ENCODE measurements at regions not wholly inside any gene's neighbourhood (a gene's known extent, or its start where the extent isn't known, plus 50 kb on each side); places are given as distances from the start of the nearest gene placed in this dataset.

DNA sequence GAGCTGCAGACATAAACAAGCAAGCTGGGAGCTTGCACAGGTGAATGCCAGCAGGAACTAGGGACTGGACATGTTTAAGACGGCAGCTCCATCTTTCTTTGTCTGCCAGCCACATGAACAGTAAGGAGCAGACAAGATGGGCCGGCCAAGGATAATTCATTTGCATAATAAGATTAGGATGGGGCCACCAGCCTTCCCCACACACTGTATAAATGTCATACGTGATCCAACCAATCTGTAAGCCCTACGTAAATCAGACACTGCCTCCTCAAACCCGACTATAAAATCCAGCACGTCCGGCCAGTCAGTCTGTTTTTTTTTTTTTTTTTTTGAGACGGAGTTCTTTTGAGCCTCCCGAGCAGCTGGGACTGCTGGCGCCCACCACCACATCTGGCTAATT, 75.6 kb upstream of the BOD1L1 start:
- Histone ChIP-seq H4K20me1 (ENCODE audit: low read depth) (no peaks in the 10 kb centered on the region), H2AFZ (replicated peaks) (no peak overlapping the region), H3K27ac (no peak overlapping the region), H3K79me2 (ENCODE audit: low read depth) (no peaks in the 10 kb centered on the region), H3K4me1 (no peaks in the 10 kb centered on the region), H3K4me3 (no peak overlapping the region), H3K9me3 (ENCODE audit: low read depth) (no peaks in the 10 kb centered on the region), H3K36me3 (no peaks in the 10 kb centered on the region), H3K9ac (no peak overlapping the region), H3K27me3 (no peaks in the 10 kb centered on the region), H3K4me2 (no peak overlapping the region), H3F3A (ENCODE audit: low read depth) (no peaks in the 10 kb centered on the region)
- no peaks in the 10 kb centered on the region for H3K9me3 Mint-ChIP-seq
- no peak for DNase-seq (ENCODE audit: low spot score)
- no peaks in the 10 kb centered on the region for H3K27me3 Mint-ChIP-seq (ENCODE audit: insufficient read depth, low read depth)
- H3K36me3 Mint-ChIP-seq = no peaks in the 10 kb centered on the region
- H3K4me1 Mint-ChIP-seq = peaks cover 10% of the 10 kb centered on the region
- no peak overlapping the region for H3K4me3 Mint-ChIP-seq
- no peak overlapping the region for H3K27ac Mint-ChIP-seq
- no peak for TF ChIP-seq EZH2 (IDR thresholded peaks at IDR 0.05)
- no peak for TF ChIP-seq EZH2phosphoT487 (IDR thresholded peaks at IDR 0.05)
- no peak for TF ChIP-seq CTCF (IDR thresholded peaks at IDR 0.05)

GRCh38 chr4:13704035-13704434, 76.5 kb upstream of the BOD1L1 start:
- no peaks in the 10 kb centered on the region for H3K36me3 Mint-ChIP-seq

GRCh38 chr4:13704761-13705160, 77.2 kb upstream of the BOD1L1 start:
- H3K9ac ChIP-seq = no peak overlapping the region
- no peak for TF ChIP-seq EZH2 (IDR thresholded peaks at IDR 0.05)
- no peak for TF ChIP-seq EZH2phosphoT487 (IDR thresholded peaks at IDR 0.05)
- no peak for TF ChIP-seq CTCF (IDR thresholded peaks at IDR 0.05)
- no peaks in the 10 kb centered on the region for H3K36me3 Mint-ChIP-seq

More at GRCh38 chr4:13704035-13704434, 76.5 kb upstream of the BOD1L1 start:
- DNase-seq (ENCODE audit: low spot score) = no peak
- Mint-ChIP-seq H3K27ac (no peak overlapping the region), H3K27me3 (ENCODE audit: insufficient read depth, low read depth) (no peaks in the 10 kb centered on the region), H3K9me3 (no peaks in the 10 kb centered on the region), H3K4me1 (peaks cover 10% of the 10 kb centered on the region), H3K4me3 (no peak overlapping the region)
- H3K79me2 ChIP-seq (ENCODE audit: low read depth) = no peaks in the 10 kb centered on the region
- H3K4me1 ChIP-seq = no peaks in the 10 kb centered on the region
- H3F3A ChIP-seq (ENCODE audit: low read depth) = no peaks in the 10 kb centered on the region
- H3K27ac ChIP-seq = no peak overlapping the region
- TF ChIP-seq EZH2 (IDR thresholded peaks at IDR 0.05) = no peak
- no peak for TF ChIP-seq EZH2phosphoT487 (IDR thresholded peaks at IDR 0.05)
- TF ChIP-seq CTCF (IDR thresholded peaks at IDR 0.05) = no peak
- H3K9ac ChIP-seq = no peak overlapping the region
- H3K27me3 ChIP-seq = no peaks in the 10 kb centered on the region
- H3K4me2 ChIP-seq = no peak overlapping the region
- H2AFZ ChIP-seq (replicated peaks) = no peak overlapping the region
- no peak overlapping the region for H3K4me3 ChIP-seq
- H4K20me1 ChIP-seq (ENCODE audit: low read depth) = no peaks in the 10 kb centered on the region
- no peaks in the 10 kb centered on the region for H3K9me3 ChIP-seq (ENCODE audit: low read depth)
- no peaks in the 10 kb centered on the region for H3K36me3 ChIP-seq

More at GRCh38 chr4:13704761-13705160, 77.2 kb upstream of the BOD1L1 start:
- Histone ChIP-seq H3K9me3 (ENCODE audit: low read depth) (no peaks in the 10 kb centered on the region), H4K20me1 (ENCODE audit: low read depth) (no peaks in the 10 kb centered on the region), H3K27ac (no peak overlapping the region), H3K79me2 (ENCODE audit: low read depth) (no peaks in the 10 kb centered on the region), H3K4me1 (no peaks in the 10 kb centered on the region), H3K4me2 (no peak overlapping the region), H3K36me3 (no peaks in the 10 kb centered on the region), H2AFZ (replicated peaks) (no peak overlapping the region), H3K27me3 (no peaks in the 10 kb centered on the region), H3F3A (ENCODE audit: low read depth) (no peaks in the 10 kb centered on the region), H3K4me3 (no peak overlapping the region)
- Mint-ChIP-seq H3K4me3 (no peak overlapping the region), H3K27ac (no peak overlapping the region), H3K9me3 (no peaks in the 10 kb centered on the region), H3K27me3 (ENCODE audit: insufficient read depth, low read depth) (no peaks in the 10 kb centered on the region), H3K4me1 (peaks cover 10% of the 10 kb centered on the region)
- DNase-seq (ENCODE audit: low spot score) = no peak
